ENCODE measurements at regions not wholly inside any gene's neighbourhood (a gene's known extent, or its start where the extent isn't known, plus 50 kb on each side); places are given as distances from the start of the nearest gene placed in this dataset.
"Not testable (repeated sequence)": the region's sequence is repeated elsewhere in the genome, so short reads cannot be mapped to it uniquely, and the experiment has no call there.

- not testable (repeated sequence) for H3K9me3 ChIP-seq (ENCODE audit: control insufficient read depth in 1 of 2, low read length in 2 of 2); H3K27ac ChIP-seq (ENCODE audit: low read depth, low read length); H3K4me3 ChIP-seq (ENCODE audit: low read depth in 1 of 2, low read length in 2 of 2); H3K9ac ChIP-seq (ENCODE audit: low read depth in 1 of 2, low read length in 2 of 2); H3K36me3 ChIP-seq (ENCODE audit: control insufficient read depth in 1 of 2, insufficient read depth in 2 of 2, low read length in 2 of 2); H3K4me1 ChIP-seq (ENCODE audit: control insufficient read depth in 1 of 2, insufficient read depth in 2 of 2, low read length in 2 of 2); H3K27me3 ChIP-seq (ENCODE audit: control insufficient read depth in 1 of 2, insufficient read depth in 2 of 2, low read length in 2 of 2)
Measured at GRCh38 chr1:121001090-121001726, 111.6 kb downstream of the PPIAL4A start.

DNA sequence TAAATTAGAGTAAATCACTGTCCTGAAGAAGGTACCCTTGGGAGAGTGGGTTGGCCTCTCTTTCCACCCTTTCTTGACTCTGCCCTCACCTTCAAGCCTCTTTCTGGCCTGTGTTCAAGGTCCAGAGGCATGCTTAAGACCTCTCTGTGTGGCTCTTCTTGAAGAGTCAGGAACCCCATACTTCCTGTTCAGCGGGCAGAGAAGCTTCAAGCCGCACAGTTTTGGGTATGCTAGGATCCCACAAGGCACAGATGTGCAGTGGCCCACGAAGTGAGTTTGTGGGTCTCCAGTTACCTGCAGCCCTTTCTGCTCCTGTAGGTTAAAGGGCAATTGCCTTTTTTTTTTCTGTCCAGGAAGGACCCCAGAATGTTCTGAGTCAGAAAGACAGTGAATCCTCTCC lies 113.7 kb downstream of the PPIAL4A start:
- not testable (repeated sequence) for H3K27me3 ChIP-seq (ENCODE audit: control insufficient read depth in 1 of 2, insufficient read depth in 2 of 2, low read length in 2 of 2); H3K27ac ChIP-seq (ENCODE audit: low read depth, low read length); H3K36me3 ChIP-seq (ENCODE audit: control insufficient read depth in 1 of 2, insufficient read depth in 2 of 2, low read length in 2 of 2); H3K9me3 ChIP-seq (ENCODE audit: control insufficient read depth in 1 of 2, low read length in 2 of 2); H3K4me3 ChIP-seq (ENCODE audit: low read depth in 1 of 2, low read length in 2 of 2); H3K9ac ChIP-seq (ENCODE audit: low read depth in 1 of 2, low read length in 2 of 2); H3K4me1 ChIP-seq (ENCODE audit: control insufficient read depth in 1 of 2, insufficient read depth in 2 of 2, low read length in 2 of 2)

- not testable (repeated sequence) for H3K4me3 ChIP-seq (ENCODE audit: low read depth in 1 of 2, low read length in 2 of 2); H3K36me3 ChIP-seq (ENCODE audit: control insufficient read depth in 1 of 2, insufficient read depth in 2 of 2, low read length in 2 of 2); H3K27ac ChIP-seq (ENCODE audit: low read depth, low read length); H3K27me3 ChIP-seq (ENCODE audit: control insufficient read depth in 1 of 2, insufficient read depth in 2 of 2, low read length in 2 of 2); H3K9ac ChIP-seq (ENCODE audit: low read depth in 1 of 2, low read length in 2 of 2); H3K4me1 ChIP-seq (ENCODE audit: control insufficient read depth in 1 of 2, insufficient read depth in 2 of 2, low read length in 2 of 2); H3K9me3 ChIP-seq (ENCODE audit: control insufficient read depth in 1 of 2, low read length in 2 of 2)
Measured at GRCh38 chr1:121006826-121007225, 117.3 kb downstream of the PPIAL4A start.

GRCh38 chr1:121007755-121008154 lies 118.2 kb downstream of the PPIAL4A start:
- H3K36me3 ChIP-seq (ENCODE audit: control insufficient read depth in 1 of 2, insufficient read depth in 2 of 2, low read length in 2 of 2) = not testable (repeated sequence)

DNA sequence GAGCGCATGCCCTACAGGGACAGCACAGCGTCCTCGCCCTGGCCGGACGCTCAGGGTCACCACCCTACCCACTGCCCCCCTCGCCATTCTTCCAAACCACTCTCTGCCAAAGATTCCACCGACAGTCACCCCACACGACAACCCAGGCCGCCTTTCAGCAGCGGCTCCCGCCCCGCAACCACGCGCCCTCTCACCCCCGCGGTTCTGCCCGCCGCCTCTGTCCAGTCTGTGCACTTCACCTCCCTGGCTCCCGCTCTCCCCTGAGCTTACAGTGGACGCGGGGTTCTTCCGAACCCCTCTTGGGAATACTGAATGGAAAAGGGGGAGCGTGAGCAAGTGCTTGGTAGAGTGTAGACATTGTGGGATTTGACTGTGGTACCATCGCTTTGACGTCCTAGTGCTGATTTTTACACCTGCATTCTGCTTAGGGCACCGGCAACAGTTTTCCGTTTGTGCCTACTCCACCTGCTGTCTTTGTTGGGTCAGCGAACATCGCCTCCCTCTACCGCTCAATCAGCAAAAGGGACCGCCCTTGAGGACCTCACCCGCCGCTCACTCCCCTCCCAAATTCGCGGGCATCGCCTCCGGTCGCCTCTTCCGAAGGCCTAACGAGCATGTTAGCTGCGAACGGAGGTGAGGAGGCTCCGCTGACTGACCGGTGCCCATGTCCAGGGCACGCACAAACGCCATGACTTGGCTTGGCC lies 119.1 kb downstream of the PPIAL4A start:
- H3K4me1 ChIP-seq (ENCODE audit: control insufficient read depth in 1 of 2, insufficient read depth in 2 of 2, low read length in 2 of 2); H3K27me3 ChIP-seq (ENCODE audit: control insufficient read depth in 1 of 2, insufficient read depth in 2 of 2, low read length in 2 of 2); H3K36me3 ChIP-seq (ENCODE audit: control insufficient read depth in 1 of 2, insufficient read depth in 2 of 2, low read length in 2 of 2); H3K4me3 ChIP-seq (ENCODE audit: low read depth in 1 of 2, low read length in 2 of 2); H3K27ac ChIP-seq (ENCODE audit: low read depth, low read length); H3K9me3 ChIP-seq (ENCODE audit: control insufficient read depth in 1 of 2, low read length in 2 of 2); H3K9ac ChIP-seq (ENCODE audit: low read depth in 1 of 2, low read length in 2 of 2): not testable (repeated sequence)

More at GRCh38 chr1:121007755-121008154, 118.2 kb downstream of the PPIAL4A start:
- H3K4me3 ChIP-seq (ENCODE audit: low read depth in 1 of 2, low read length in 2 of 2); H3K9me3 ChIP-seq (ENCODE audit: control insufficient read depth in 1 of 2, low read length in 2 of 2); H3K27me3 ChIP-seq (ENCODE audit: control insufficient read depth in 1 of 2, insufficient read depth in 2 of 2, low read length in 2 of 2); H3K9ac ChIP-seq (ENCODE audit: low read depth in 1 of 2, low read length in 2 of 2); H3K4me1 ChIP-seq (ENCODE audit: control insufficient read depth in 1 of 2, insufficient read depth in 2 of 2, low read length in 2 of 2); H3K27ac ChIP-seq (ENCODE audit: low read depth, low read length): not testable (repeated sequence)

DNA sequence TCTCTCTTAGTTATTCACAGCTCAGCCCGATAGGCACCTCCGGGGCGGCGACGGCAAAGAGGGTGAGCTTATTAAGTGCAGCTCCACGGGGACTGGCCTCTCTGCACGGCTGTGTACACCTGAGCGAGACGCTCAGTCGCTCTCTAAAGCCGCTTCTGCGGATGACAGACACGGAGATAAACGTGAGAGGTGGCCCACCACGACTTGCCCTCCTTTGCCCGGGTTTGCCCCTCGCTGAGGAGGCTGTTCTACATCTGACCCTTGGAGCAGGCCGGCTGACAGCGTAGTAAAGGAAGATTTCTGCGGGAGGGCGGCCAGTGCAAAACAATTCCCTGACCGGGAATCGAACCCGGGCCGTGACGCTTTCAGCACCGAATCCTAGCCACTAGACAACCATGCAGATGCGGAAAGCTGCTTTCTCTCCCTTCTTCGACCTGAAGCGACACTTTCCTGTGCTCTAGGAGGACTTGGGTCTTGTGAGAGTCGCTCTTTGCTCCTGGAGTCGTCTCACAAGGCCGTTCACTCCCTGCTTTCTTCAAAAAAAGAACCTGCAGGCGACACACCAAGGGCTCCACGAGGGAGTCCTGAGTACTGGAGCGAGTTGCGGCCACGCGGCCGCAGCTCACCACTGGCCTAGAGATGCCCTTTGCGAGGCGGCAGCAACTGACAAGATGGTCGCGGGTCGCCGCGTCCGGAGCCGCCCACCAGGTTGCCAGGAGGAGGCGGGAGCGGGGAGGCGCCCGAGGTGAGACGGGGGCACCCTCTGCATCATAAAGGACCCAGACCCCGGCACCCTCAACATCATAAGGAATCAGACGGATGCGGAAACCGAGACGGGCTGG lies 119.9 kb downstream of the PPIAL4A start:
- H3K4me3 ChIP-seq (ENCODE audit: low read depth in 1 of 2, low read length in 2 of 2) = not testable (repeated sequence)

DNA sequence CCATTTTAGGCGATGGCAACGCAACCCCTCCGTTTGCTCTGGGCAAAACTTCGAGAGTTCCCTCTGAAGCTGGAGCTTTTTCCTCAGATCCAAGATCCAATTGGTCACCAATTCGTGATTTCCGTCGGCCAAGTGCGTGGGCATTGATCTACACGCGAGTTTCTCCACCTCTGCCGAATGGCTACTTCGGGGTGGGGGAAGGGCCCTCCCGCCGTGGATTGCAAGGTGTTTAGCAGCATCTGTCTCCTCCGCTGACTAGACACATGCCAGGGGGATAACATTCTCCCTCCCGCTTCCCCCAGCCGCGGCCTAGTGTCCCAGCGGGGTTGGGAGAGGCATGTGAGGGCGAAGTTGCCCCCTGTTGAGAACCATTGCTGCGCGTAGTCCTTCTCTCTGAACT lies 120.6 kb downstream of the PPIAL4A start:
- not testable (repeated sequence) for H3K4me1 ChIP-seq (ENCODE audit: control insufficient read depth in 1 of 2, insufficient read depth in 2 of 2, low read length in 2 of 2); H3K9me3 ChIP-seq (ENCODE audit: control insufficient read depth in 1 of 2, low read length in 2 of 2); H3K27ac ChIP-seq (ENCODE audit: low read depth, low read length); H3K36me3 ChIP-seq (ENCODE audit: control insufficient read depth in 1 of 2, insufficient read depth in 2 of 2, low read length in 2 of 2); H3K9ac ChIP-seq (ENCODE audit: low read depth in 1 of 2, low read length in 2 of 2); H3K27me3 ChIP-seq (ENCODE audit: control insufficient read depth in 1 of 2, insufficient read depth in 2 of 2, low read length in 2 of 2); H3K4me3 ChIP-seq (ENCODE audit: low read depth in 1 of 2, low read length in 2 of 2)

More for the DNA sequence above, 119.9 kb downstream of the PPIAL4A start:
- not testable (repeated sequence) for H3K27me3 ChIP-seq (ENCODE audit: control insufficient read depth in 1 of 2, insufficient read depth in 2 of 2, low read length in 2 of 2); H3K4me1 ChIP-seq (ENCODE audit: control insufficient read depth in 1 of 2, insufficient read depth in 2 of 2, low read length in 2 of 2); H3K27ac ChIP-seq (ENCODE audit: low read depth, low read length); H3K9ac ChIP-seq (ENCODE audit: low read depth in 1 of 2, low read length in 2 of 2); H3K9me3 ChIP-seq (ENCODE audit: control insufficient read depth in 1 of 2, low read length in 2 of 2); H3K36me3 ChIP-seq (ENCODE audit: control insufficient read depth in 1 of 2, insufficient read depth in 2 of 2, low read length in 2 of 2)

GRCh38 chr1:121013181-121013580 lies 123.6 kb downstream of the PPIAL4A start:
- H3K9me3 ChIP-seq (ENCODE audit: control insufficient read depth in 1 of 2, low read length in 2 of 2); H3K27me3 ChIP-seq (ENCODE audit: control insufficient read depth in 1 of 2, insufficient read depth in 2 of 2, low read length in 2 of 2); H3K4me3 ChIP-seq (ENCODE audit: low read depth in 1 of 2, low read length in 2 of 2); H3K4me1 ChIP-seq (ENCODE audit: control insufficient read depth in 1 of 2, insufficient read depth in 2 of 2, low read length in 2 of 2); H3K36me3 ChIP-seq (ENCODE audit: control insufficient read depth in 1 of 2, insufficient read depth in 2 of 2, low read length in 2 of 2); H3K27ac ChIP-seq (ENCODE audit: low read depth, low read length); H3K9ac ChIP-seq (ENCODE audit: low read depth in 1 of 2, low read length in 2 of 2): not testable (repeated sequence)

DNA sequence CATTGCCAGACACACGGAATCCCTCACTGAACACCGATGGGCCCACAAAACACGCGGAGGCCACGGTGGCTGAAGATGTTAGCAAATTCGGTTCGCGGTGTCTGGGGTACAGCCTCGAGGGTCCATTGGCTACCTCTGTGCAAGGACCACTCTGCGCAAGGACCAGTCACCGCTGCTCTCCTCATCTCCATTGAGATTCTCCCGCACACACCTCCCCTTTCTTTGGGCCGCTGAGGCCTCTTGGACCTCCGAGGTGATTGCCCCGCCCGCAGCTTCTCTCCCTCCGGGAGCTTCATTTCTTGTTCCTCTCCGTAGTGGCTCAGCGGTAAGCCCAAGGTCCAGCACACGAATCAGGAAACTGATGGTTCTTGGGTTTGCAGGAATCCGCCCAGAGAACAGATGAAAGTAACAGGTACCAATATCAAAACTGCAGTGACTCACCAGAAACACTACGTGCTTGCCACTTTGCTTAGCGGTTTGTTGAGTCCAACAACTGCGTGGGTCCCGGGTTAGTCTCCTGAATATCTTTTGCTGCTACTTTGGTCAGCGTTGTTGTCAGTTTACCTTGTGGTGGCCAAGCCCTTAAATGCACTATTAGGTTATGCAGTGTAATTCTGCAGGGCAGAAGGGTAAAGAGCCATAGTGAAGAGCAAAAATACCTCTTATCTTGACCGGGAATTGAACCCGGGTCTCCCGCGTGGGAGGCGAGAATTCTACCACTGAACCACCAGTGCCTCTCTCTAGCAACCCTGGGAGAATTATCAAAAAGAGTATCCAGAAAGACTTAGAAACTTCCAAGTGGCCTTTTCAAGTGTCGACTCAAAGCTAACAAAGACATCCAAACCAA lies 126.8 kb downstream of the PPIAL4A start:
- not testable (repeated sequence) for H3K4me1 ChIP-seq (ENCODE audit: control insufficient read depth in 1 of 2, insufficient read depth in 2 of 2, low read length in 2 of 2); H3K27ac ChIP-seq (ENCODE audit: low read depth, low read length); H3K36me3 ChIP-seq (ENCODE audit: control insufficient read depth in 1 of 2, insufficient read depth in 2 of 2, low read length in 2 of 2); H3K27me3 ChIP-seq (ENCODE audit: control insufficient read depth in 1 of 2, insufficient read depth in 2 of 2, low read length in 2 of 2); H3K9me3 ChIP-seq (ENCODE audit: control insufficient read depth in 1 of 2, low read length in 2 of 2); H3K4me3 ChIP-seq (ENCODE audit: low read depth in 1 of 2, low read length in 2 of 2); H3K9ac ChIP-seq (ENCODE audit: low read depth in 1 of 2, low read length in 2 of 2)

All from duodenal mucosa (tissue), 2 donors.